ENCODE measurements at regions not wholly inside any gene's neighbourhood (a gene's known extent, or its start where the extent isn't known, plus 50 kb on each side); places are given as distances from the start of the nearest gene placed in this dataset.

GRCh38 chr10:130817046-130817624 is 494.4 kb downstream of the TCERG1L start:
- DNase-seq (ENCODE audit: low read depth in 3 of 3), result no peak

GRCh38 chr10:130817674-130818073 is 493.8 kb downstream of the TCERG1L start:
- no peak for DNase-seq (ENCODE audit: low read depth in 3 of 3)

- DNase-seq (ENCODE audit: low read depth in 3 of 3), result no peak
Measured at GRCh38 chr10:130820880-130821482, 490.5 kb downstream of the TCERG1L start.

GRCh38 chr10:130824230-130825014 is 487.1 kb downstream of the TCERG1L start:
- DNase-seq (ENCODE audit: low read depth in 3 of 3), result no peak

GRCh38 chr10:130833596-130833995 is 477.9 kb downstream of the TCERG1L start:
- DNase-seq (ENCODE audit: low read depth in 3 of 3), result no peak

GRCh38 chr10:130834170-130834569 is 477.4 kb downstream of the TCERG1L start:
- DNase-seq (ENCODE audit: low read depth in 3 of 3), result no peak

GRCh38 chr10:130834573-130834972 is 476.9 kb downstream of the TCERG1L start:
- no peak for DNase-seq (ENCODE audit: low read depth in 3 of 3)

GRCh38 chr10:130835068-130835467 is 476.5 kb downstream of the TCERG1L start:
- DNase-seq (ENCODE audit: low read depth in 3 of 3), result no peak

- DNase-seq (ENCODE audit: low read depth in 3 of 3), result no peak
Measured at GRCh38 chr10:130836344-130836743, 475.2 kb downstream of the TCERG1L start.

- no peak for DNase-seq (ENCODE audit: low read depth in 3 of 3)
Measured at GRCh38 chr10:130843051-130843653, 468.4 kb downstream of the TCERG1L start.

- no peak for DNase-seq (ENCODE audit: low read depth in 3 of 3)
Measured at GRCh38 chr10:130844310-130844709, 467.2 kb downstream of the TCERG1L start.

GRCh38 chr10:130847170-130847569 is 464.4 kb downstream of the TCERG1L start:
- DNase-seq (ENCODE audit: low read depth in 3 of 3), result no peak

GRCh38 chr10:130848855-130849254 is 462.7 kb downstream of the TCERG1L start:
- DNase-seq (ENCODE audit: low read depth in 3 of 3), result no peak

GRCh38 chr10:130854151-130854550 is 457.4 kb downstream of the TCERG1L start:
- DNase-seq (ENCODE audit: low read depth in 3 of 3), result no peak

GRCh38 chr10:130857631-130858295 is 453.8 kb downstream of the TCERG1L start:
- DNase-seq (ENCODE audit: low read depth in 3 of 3), result no peak

GRCh38 chr10:130858626-130859025 is 452.9 kb downstream of the TCERG1L start:
- DNase-seq (ENCODE audit: low read depth in 3 of 3), result no peak

GRCh38 chr10:130859427-130859826 is 452.1 kb downstream of the TCERG1L start:
- no peak for DNase-seq (ENCODE audit: low read depth in 3 of 3)

- DNase-seq (ENCODE audit: low read depth in 3 of 3), result no peak
Measured at GRCh38 chr10:130862122-130862521, 449.4 kb downstream of the TCERG1L start.

- DNase-seq (ENCODE audit: low read depth in 3 of 3), result no peak
Measured at GRCh38 chr10:130862626-130863025, 448.9 kb downstream of the TCERG1L start.

- DNase-seq (ENCODE audit: low read depth in 3 of 3), result no peak
Measured at GRCh38 chr10:130863044-130863443, 448.5 kb downstream of the TCERG1L start.

- no peak for DNase-seq (ENCODE audit: low read depth in 3 of 3)
Measured at GRCh38 chr10:130864961-130865818, 446.3 kb downstream of the TCERG1L start.

Data from stimulated activated CD4-positive, alpha-beta T cell treated with anti-CD3 and anti-CD28 coated beads, TNF-alpha, amount 100 ng/mL, for 48 hours (primary cell).